H9 (cell line): ENCODE measurements at regions not wholly inside any gene's neighbourhood (a gene's known extent, or its start where the extent isn't known, plus 50 kb on each side); places are given as distances from the start of the nearest gene placed in this dataset.

Experiments
- DNase-seq: peaks from one replicate; pipeline ENCODE4 v3.0.0-alpha.2; 2017
- H2AFZ ChIP-seq: one replicate; pipeline ENCODE4 v1.6.1; 2013; ENCODE audit warnings: mild to moderate bottlenecking, low read length, control low read depth, moderate library complexity
- H2AK5ac ChIP-seq: 2 replicates; pipeline ENCODE4 v1.6.1; 2013; ENCODE audit warnings: low read length, control low read depth, mixed read lengths; ENCODE audit not compliant: insufficient read length
- H2BK120ac ChIP-seq: one replicate; pipeline ENCODE4 v1.6.1; 2013; ENCODE audit warnings: low read depth, mild to moderate bottlenecking, low read length, control low read depth, inconsistent platforms; ENCODE audit not compliant: poor library complexity, severe bottlenecking
- H2BK12ac ChIP-seq: 2 replicates; pipeline ENCODE4 v1.6.1; 2013; ENCODE audit warnings: low read length, control low read depth, mixed read lengths, low read depth; ENCODE audit not compliant: insufficient read length
- H2BK15ac ChIP-seq: 2 replicates; pipeline ENCODE4 v1.6.1; 2013; ENCODE audit warnings: low read depth, low read length, control low read depth
- H2BK20ac ChIP-seq: one replicate; pipeline ENCODE4 v1.6.1; 2013; ENCODE audit warnings: low read depth, mild to moderate bottlenecking, low read length, control low read depth, inconsistent platforms; ENCODE audit not compliant: poor library complexity, severe bottlenecking
- H2BK5ac ChIP-seq: 2 replicates; pipeline ENCODE4 v1.6.1; 2013; ENCODE audit warnings: low read length, control low read depth, mixed read lengths; ENCODE audit not compliant: insufficient read length
- H3K14ac ChIP-seq: 2 replicates; pipeline ENCODE4 v1.6.1; 2013; ENCODE audit warnings: low read length, control low read depth; ENCODE audit not compliant: insufficient read depth
- H3K18ac ChIP-seq: 2 replicates; pipeline ENCODE4 v1.6.1; 2013; ENCODE audit warnings: low read depth, mild to moderate bottlenecking, mixed read lengths, low read length, control low read depth; ENCODE audit not compliant: insufficient read length
- H3K23ac ChIP-seq: 2 replicates; pipeline ENCODE4 v1.6.1; 2013; ENCODE audit warnings: low read length, control low read depth, mixed read lengths, low read depth; ENCODE audit not compliant: insufficient read length
- H3K23me2 ChIP-seq: 2 replicates; pipeline ENCODE4 v1.6.1; 2013; ENCODE audit warnings: low read depth, mild to moderate bottlenecking, mixed read lengths, low read length, control low read depth; ENCODE audit not compliant: insufficient read length, poor library complexity, severe bottlenecking
- H3K27ac ChIP-seq: 2 replicates; pipeline ENCODE4 v1.5.1; 2013; ENCODE audit warnings: low read length, control low read depth, mixed read lengths, low read depth; ENCODE audit not compliant: insufficient read length
- H3K27me3 ChIP-seq: 2 replicates; pipeline ENCODE4 v1.6.1; 2013; ENCODE audit warnings: low read length, control low read depth, inconsistent platforms; ENCODE audit not compliant: insufficient read depth
- H3K4ac ChIP-seq: 2 replicates; pipeline ENCODE4 v1.6.1; 2013; ENCODE audit warnings: low read depth, mild to moderate bottlenecking, control low read depth, inconsistent platforms, low read length, moderate library complexity
- H3K4me1 ChIP-seq: 2 replicates; pipeline ENCODE4 v1.6.1; 2013; ENCODE audit warnings: low read length, control low read depth, inconsistent platforms; ENCODE audit not compliant: insufficient read depth
- H3K4me2 ChIP-seq: 2 replicates; pipeline ENCODE4 v1.6.1; 2013; ENCODE audit warnings: low read length, control low read depth, mixed read lengths; ENCODE audit not compliant: insufficient read length, insufficient read depth
- H3K56ac ChIP-seq: 2 replicates; pipeline ENCODE4 v1.6.1; 2013; ENCODE audit warnings: low read depth, mild to moderate bottlenecking, mixed read lengths, low read length, control low read depth; ENCODE audit not compliant: insufficient read length
- H3K79me1 ChIP-seq: 2 replicates; pipeline ENCODE4 v1.6.1; 2013; ENCODE audit warnings: low read depth, mild to moderate bottlenecking, moderate library complexity, low read length, control low read depth, inconsistent platforms; ENCODE audit not compliant: insufficient read depth, poor library complexity, severe bottlenecking
- H3K79me2 ChIP-seq: 2 replicates; pipeline ENCODE4 v1.6.1; 2013; ENCODE audit warnings: low read length, control low read depth, inconsistent platforms; ENCODE audit not compliant: insufficient read depth
- H3K9ac ChIP-seq: 2 replicates; pipeline ENCODE4 v1.6.1; 2013; ENCODE audit warnings: low read length, control low read depth, mixed read lengths; ENCODE audit not compliant: insufficient read length; ENCODE audit errors: extremely low read depth
- H3K9me3 ChIP-seq: one replicate; pipeline ENCODE4 v1.6.1; 2013; ENCODE audit warnings: low read depth, low read length, inconsistent platforms; ENCODE audit not compliant: control insufficient read depth
- H3T11ph ChIP-seq: one replicate; pipeline ENCODE4 v1.6.1; 2013; ENCODE audit warnings: mild to moderate bottlenecking, low read length, control low read depth, inconsistent platforms
- H4K20me1 ChIP-seq: one replicate; pipeline ENCODE4 v1.6.1; 2013; ENCODE audit not compliant: control insufficient read depth, insufficient read length, insufficient read depth
- H4K5ac ChIP-seq: 2 replicates; pipeline ENCODE4 v1.6.1; 2013; ENCODE audit warnings: low read depth, mild to moderate bottlenecking, mixed read lengths, low read length, control low read depth; ENCODE audit not compliant: insufficient read length
- H4K8ac ChIP-seq: replicated peaks from 2 replicates; pipeline ENCODE4 v1.6.1; 2013; ENCODE audit warnings: low read length, control low read depth, mixed read lengths, low read depth; ENCODE audit not compliant: insufficient read length
- H4K91ac ChIP-seq: 2 replicates; pipeline ENCODE4 v1.6.1; 2013; ENCODE audit warnings: low read depth, mild to moderate bottlenecking, moderate library complexity, mixed read lengths, low read length, control low read depth; ENCODE audit not compliant: insufficient read length
- H3K27ac Mint-ChIP-seq, 3 experiments: 2 replicates in 2 of 3; 3 replicates in 1 of 3; pipeline ENCODE4 v1.8.0; 2020 to 2021; ENCODE audit warnings: mixed read lengths in 3 of 3, mild to moderate bottlenecking in 1 of 3, moderate library complexity in 1 of 3
- H3K27me3 Mint-ChIP-seq: 2 replicates; pipeline ENCODE4 v1.8.0; 2021; ENCODE audit warnings: low read depth, mild to moderate bottlenecking, moderate library complexity, mixed read lengths
- H3K36me3 Mint-ChIP-seq, 3 experiments: 2 replicates in 2 of 3; 3 replicates in 1 of 3; pipeline ENCODE4 v1.8.0; 2020 to 2021; ENCODE audit warnings: low read depth in 3 of 3, mixed read lengths in 3 of 3; ENCODE audit not compliant: insufficient read depth in 1 of 3
- H3K4me1 Mint-ChIP-seq, 2 experiments: 2 replicates each; pipeline ENCODE4 v1.8.0; 2020; ENCODE audit warnings: mixed read lengths in 2 of 2
- H3K4me3 Mint-ChIP-seq, 2 experiments: 2 replicates in 1 of 2; 3 replicates in 1 of 2; pipeline ENCODE4 v1.8.0; 2020 to 2021; ENCODE audit warnings: mild to moderate bottlenecking in 2 of 2, mixed read lengths in 2 of 2, moderate library complexity in 1 of 2
- H3K9me3 Mint-ChIP-seq, 2 experiments: 2 replicates in 1 of 2; 3 replicates in 1 of 2; pipeline ENCODE4 v1.8.0; 2020; ENCODE audit warnings: mild to moderate bottlenecking in 2 of 2, mixed read lengths in 2 of 2, moderate library complexity in 1 of 2
- WGBS: extraction: QIAGEN DNeasy Blood & Tissue Kit; methylation state at CpG from one replicate; pipeline ENCODE4 v1.1.7; 2013; ENCODE audit warnings: missing lambda C conversion rate, low lambda C conversion rate, mixed read lengths; ENCODE audit not compliant: insufficient read length; ENCODE audit errors: extremely low coverage; 5-methylcytosine and 5-hydroxymethylcytosine counted together
- TF ChIP-seq, protein P1 (sequence below): fragments of 200-600 bp; sonication (generic); conservative IDR thresholded peaks from 3 replicates; pipeline ENCODE4 v1.8.0; 2021; ENCODE audit warnings: antibody characterized with exemption, mild to moderate bottlenecking

- H3K27me3 Mint-ChIP-seq, result peaks cover 14% of the 10 kb centered on the region; the same call in 1 of the 2 replicates
- H3K9me3 Mint-ChIP-seq, result peaks cover 10 to 13% of the 10 kb centered on the region in 2 experiments
- no CpG with 5 or more reads among the region's 5 CpGs for WGBS
- Histone ChIP-seq H3T11ph (no peak overlapping the region), H3K27ac (no peak overlapping the region), H3K23me2 (no peaks in the 10 kb centered on the region), H3K27me3 (no peaks in the 10 kb centered on the region), H3K79me1 (no peaks in the 10 kb centered on the region), H2BK20ac (no peak overlapping the region), H4K8ac (no peak overlapping the region), H3K79me2 (no peaks in the 10 kb centered on the region), H3K18ac (no peak overlapping the region), H4K5ac (no peak overlapping the region), H4K20me1 (no peaks in the 10 kb centered on the region), H3K56ac (no peak overlapping the region), H2BK12ac (no peak overlapping the region), H4K91ac (no peak overlapping the region), H3K4ac (no peak overlapping the region), H3K14ac (no peak overlapping the region), H3K9ac (no peak overlapping the region), H3K4me1 (no peaks in the 10 kb centered on the region), H3K9me3 (no peaks in the 10 kb centered on the region), H3K23ac (no peak overlapping the region), H2AK5ac (no peak overlapping the region), H3K4me2 (no peak overlapping the region), H2BK120ac (no peak overlapping the region), H2BK5ac (no peak overlapping the region), H2AFZ (no peak overlapping the region), H2BK15ac (no peak overlapping the region)
- peaks cover 14 to 15% of the 10 kb centered on the region in 2 experiments for H3K4me1 Mint-ChIP-seq
- TF ChIP-seq, protein P1, sequence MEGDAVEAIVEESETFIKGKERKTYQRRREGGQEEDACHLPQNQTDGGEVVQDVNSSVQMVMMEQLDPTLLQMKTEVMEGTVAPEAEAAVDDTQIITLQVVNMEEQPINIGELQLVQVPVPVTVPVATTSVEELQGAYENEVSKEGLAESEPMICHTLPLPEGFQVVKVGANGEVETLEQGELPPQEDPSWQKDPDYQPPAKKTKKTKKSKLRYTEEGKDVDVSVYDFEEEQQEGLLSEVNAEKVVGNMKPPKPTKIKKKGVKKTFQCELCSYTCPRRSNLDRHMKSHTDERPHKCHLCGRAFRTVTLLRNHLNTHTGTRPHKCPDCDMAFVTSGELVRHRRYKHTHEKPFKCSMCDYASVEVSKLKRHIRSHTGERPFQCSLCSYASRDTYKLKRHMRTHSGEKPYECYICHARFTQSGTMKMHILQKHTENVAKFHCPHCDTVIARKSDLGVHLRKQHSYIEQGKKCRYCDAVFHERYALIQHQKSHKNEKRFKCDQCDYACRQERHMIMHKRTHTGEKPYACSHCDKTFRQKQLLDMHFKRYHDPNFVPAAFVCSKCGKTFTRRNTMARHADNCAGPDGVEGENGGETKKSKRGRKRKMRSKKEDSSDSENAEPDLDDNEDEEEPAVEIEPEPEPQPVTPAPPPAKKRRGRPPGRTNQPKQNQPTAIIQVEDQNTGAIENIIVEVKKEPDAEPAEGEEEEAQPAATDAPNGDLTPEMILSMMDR, result no peak
- peaks cover 8 to 17% (median 9%) of the 10 kb centered on the region in 3 experiments for H3K36me3 Mint-ChIP-seq
- no peak overlapping the region for H3K27ac Mint-ChIP-seq
- H3K4me3 Mint-ChIP-seq, result no peak overlapping the region
- DNase-seq, result no peak
These were observed 235.5 kb upstream of the EEF2KMT start for GRCh38 chr16:5333126-5333525.
